ENCODE measurements at regions not wholly inside any gene's neighbourhood (a gene's known extent, or its start where the extent isn't known, plus 50 kb on each side); places are given as distances from the start of the nearest gene placed in this dataset.

- no peak overlapping the region for H3K4me3 ChIP-seq (ENCODE audit: control insufficient read depth, low read depth, low read length)
- TF ChIP-seq, protein P1, sequence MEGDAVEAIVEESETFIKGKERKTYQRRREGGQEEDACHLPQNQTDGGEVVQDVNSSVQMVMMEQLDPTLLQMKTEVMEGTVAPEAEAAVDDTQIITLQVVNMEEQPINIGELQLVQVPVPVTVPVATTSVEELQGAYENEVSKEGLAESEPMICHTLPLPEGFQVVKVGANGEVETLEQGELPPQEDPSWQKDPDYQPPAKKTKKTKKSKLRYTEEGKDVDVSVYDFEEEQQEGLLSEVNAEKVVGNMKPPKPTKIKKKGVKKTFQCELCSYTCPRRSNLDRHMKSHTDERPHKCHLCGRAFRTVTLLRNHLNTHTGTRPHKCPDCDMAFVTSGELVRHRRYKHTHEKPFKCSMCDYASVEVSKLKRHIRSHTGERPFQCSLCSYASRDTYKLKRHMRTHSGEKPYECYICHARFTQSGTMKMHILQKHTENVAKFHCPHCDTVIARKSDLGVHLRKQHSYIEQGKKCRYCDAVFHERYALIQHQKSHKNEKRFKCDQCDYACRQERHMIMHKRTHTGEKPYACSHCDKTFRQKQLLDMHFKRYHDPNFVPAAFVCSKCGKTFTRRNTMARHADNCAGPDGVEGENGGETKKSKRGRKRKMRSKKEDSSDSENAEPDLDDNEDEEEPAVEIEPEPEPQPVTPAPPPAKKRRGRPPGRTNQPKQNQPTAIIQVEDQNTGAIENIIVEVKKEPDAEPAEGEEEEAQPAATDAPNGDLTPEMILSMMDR (conservative IDR thresholded peaks at IDR 0.05; ENCODE audit: control insufficient read depth, insufficient read depth, low read depth, low read length) = no peak
- DNase-seq (ENCODE audit: low read depth) = no peak
Measured at GRCh38 chr9:29968831-29969230, 2395.6 kb upstream of the C9orf72 start.

- no peak overlapping the region for H3K4me3 ChIP-seq (ENCODE audit: control insufficient read depth, low read depth, low read length)
- TF ChIP-seq, protein P1 (conservative IDR thresholded peaks at IDR 0.05; ENCODE audit: control insufficient read depth, insufficient read depth, low read depth, low read length) = no peak
- no peak for DNase-seq (ENCODE audit: low read depth)
Measured at GRCh38 chr9:29969408-29969807, 2396.1 kb upstream of the C9orf72 start.

DNA sequence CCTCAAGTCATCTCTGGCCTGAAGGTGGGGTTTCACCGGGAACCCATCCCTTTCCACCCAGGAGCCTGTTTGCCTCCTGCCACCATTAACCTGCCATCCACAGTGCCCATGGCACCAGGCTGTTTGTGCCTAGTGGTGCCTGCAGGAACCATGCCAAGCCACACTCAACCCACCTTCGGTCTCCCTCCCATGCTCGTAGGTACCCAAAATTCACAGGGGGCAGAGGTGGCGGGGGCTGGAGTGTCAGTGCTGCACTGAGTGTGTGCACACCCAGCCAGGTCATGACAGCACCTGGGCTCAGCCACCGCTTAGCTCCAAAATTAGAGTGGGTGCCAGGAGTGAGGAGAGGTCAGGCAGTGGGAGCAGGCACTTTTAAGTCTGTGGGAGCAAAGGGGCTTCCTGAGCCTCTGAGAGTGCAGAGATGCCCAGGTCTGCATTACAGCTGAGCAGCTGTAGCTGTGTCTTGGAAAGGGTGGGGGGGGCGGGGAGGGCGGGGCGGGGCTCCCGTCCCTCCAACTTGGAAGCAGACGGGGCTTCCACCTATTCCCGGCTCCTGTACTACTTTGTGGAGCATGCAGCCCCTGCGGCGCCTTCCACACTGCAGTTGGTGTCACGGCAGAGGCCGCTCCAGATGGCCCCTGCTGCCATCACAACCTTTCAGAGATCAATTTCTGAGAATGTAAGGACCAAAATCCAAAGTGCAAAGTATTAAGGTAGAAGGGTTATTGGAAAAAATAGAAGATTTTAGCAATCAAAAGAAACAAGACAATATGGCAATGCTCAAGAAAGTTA is 2396.8 kb upstream of the C9orf72 start:
- no peak for DNase-seq (ENCODE audit: low read depth)
- H3K4me3 ChIP-seq (ENCODE audit: control insufficient read depth, low read depth, low read length) = no peak overlapping the region

GRCh38 chr9:29974197-29974596 is 2400.9 kb upstream of the C9orf72 start:
- DNase-seq (ENCODE audit: low read depth) = no peak
- H3K4me3 ChIP-seq (ENCODE audit: control insufficient read depth, low read depth, low read length) = no peak overlapping the region
- TF ChIP-seq, protein P1 (conservative IDR thresholded peaks at IDR 0.05; ENCODE audit: control insufficient read depth, insufficient read depth, low read depth, low read length) = no peak

More for the DNA sequence above, 2396.8 kb upstream of the C9orf72 start:
- TF ChIP-seq, protein P1 (conservative IDR thresholded peaks at IDR 0.05; ENCODE audit: control insufficient read depth, insufficient read depth, low read depth, low read length) = no peak

GRCh38 chr9:29976981-29977380 is 2403.7 kb upstream of the C9orf72 start:
- TF ChIP-seq, protein P1 (conservative IDR thresholded peaks at IDR 0.05; ENCODE audit: control insufficient read depth, insufficient read depth, low read depth, low read length) = no peak
- H3K4me3 ChIP-seq (ENCODE audit: control insufficient read depth, low read depth, low read length) = no peak overlapping the region
- no peak for DNase-seq (ENCODE audit: low read depth)

GRCh38 chr9:29981013-29981412 is 2403.4 kb upstream of the ACO1 start:
- no peak for DNase-seq (ENCODE audit: low read depth)
- H3K4me3 ChIP-seq (ENCODE audit: control insufficient read depth, low read depth, low read length) = no peak overlapping the region
- TF ChIP-seq, protein P1 (conservative IDR thresholded peaks at IDR 0.05; ENCODE audit: control insufficient read depth, insufficient read depth, low read depth, low read length) = no peak
